SU-DHL-6 (cell line): ENCODE measurements at regions not wholly inside any gene's neighbourhood (a gene's known extent, or its start where the extent isn't known, plus 50 kb on each side); places are given as distances from the start of the nearest gene placed in this dataset.

Source experiments
- CTCF ChIP-seq: fragments of 200-600 bp; sonication (generic); IDR thresholded peaks from one replicate; pipeline ENCODE4 v1.5.1; 2017; ENCODE audit warnings: antibody characterized with exemption, mild to moderate bottlenecking, low read length, moderate library complexity; ENCODE audit not compliant: insufficient read depth, poor library complexity, severe bottlenecking
- EZH2phosphoT487 ChIP-seq: fragments of 200-600 bp; sonication (generic), shearing (Covaris generic); conservative IDR thresholded peaks from 2 replicates; pipeline ENCODE4 v1.6.1; 2018; ENCODE audit warnings: mild to moderate bottlenecking, antibody characterized with exemption, low read length, moderate library complexity, mixed read lengths

- TF ChIP-seq CTCF (no peak), EZH2phosphoT487 (no peak)
Measured at GRCh38 chr6:62400521-62401259, 114.7 kb upstream of the KHDRBS2 start.
